ENCODE measurements at regions not wholly inside any gene's neighbourhood (a gene's known extent, or its start where the extent isn't known, plus 50 kb on each side); places are given as distances from the start of the nearest gene placed in this dataset.

- no peak for DNase-seq (ENCODE audit: low read depth)
Observed at GRCh38 chr11:79762279-79762921, 321.6 kb upstream of the TENM4 start.

GRCh38 chr11:79758325-79758724 lies 317.5 kb upstream of the TENM4 start:
- no peak for DNase-seq (ENCODE audit: low read depth)

GRCh38 chr11:79747406-79747805 lies 306.6 kb upstream of the TENM4 start:
- DNase-seq (ENCODE audit: low read depth) = no peak

- no peak for DNase-seq (ENCODE audit: low read depth)
Observed at GRCh38 chr11:79744941-79745340, 304.1 kb upstream of the TENM4 start.

- no peak for DNase-seq (ENCODE audit: low read depth)
Observed at GRCh38 chr11:79742176-79742575, 301.3 kb upstream of the TENM4 start.

GRCh38 chr11:79739591-79739990 lies 298.8 kb upstream of the TENM4 start:
- no peak for DNase-seq (ENCODE audit: low read depth)

- no peak for DNase-seq (ENCODE audit: low read depth)
Observed at GRCh38 chr11:79727221-79727620, 286.4 kb upstream of the TENM4 start.

GRCh38 chr11:79720115-79720514 lies 279.3 kb upstream of the TENM4 start:
- DNase-seq (ENCODE audit: low read depth) = no peak

- DNase-seq (ENCODE audit: low read depth) = no peak
Observed at GRCh38 chr11:79708319-79708932, 267.6 kb upstream of the TENM4 start.

GRCh38 chr11:79705648-79706047 lies 264.8 kb upstream of the TENM4 start:
- DNase-seq (ENCODE audit: low read depth) = no peak

GRCh38 chr11:79702303-79702702 lies 261.5 kb upstream of the TENM4 start:
- DNase-seq (ENCODE audit: low read depth) = no peak

GRCh38 chr11:79699246-79699645 lies 258.4 kb upstream of the TENM4 start:
- no peak for DNase-seq (ENCODE audit: low read depth)

GRCh38 chr11:79697905-79698304 lies 257.1 kb upstream of the TENM4 start:
- no peak for DNase-seq (ENCODE audit: low read depth)

- no peak for DNase-seq (ENCODE audit: low read depth)
Observed at GRCh38 chr11:79694368-79694767, 253.5 kb upstream of the TENM4 start.

- no peak for DNase-seq (ENCODE audit: low read depth)
Observed at GRCh38 chr11:79691445-79691844, 250.6 kb upstream of the TENM4 start.

- DNase-seq (ENCODE audit: low read depth) = no peak
Observed at GRCh38 chr11:79686703-79687419, 246.0 kb upstream of the TENM4 start.

- DNase-seq (ENCODE audit: low read depth) = no peak
Observed at GRCh38 chr11:79683930-79684329, 243.1 kb upstream of the TENM4 start.

GRCh38 chr11:79678780-79679452 lies 238.1 kb upstream of the TENM4 start:
- no peak for DNase-seq (ENCODE audit: low read depth)

- no peak for DNase-seq (ENCODE audit: low read depth)
Observed at GRCh38 chr11:79676396-79676795, 235.6 kb upstream of the TENM4 start.

GRCh38 chr11:79675081-79675480 lies 234.3 kb upstream of the TENM4 start:
- no peak for DNase-seq (ENCODE audit: low read depth)

GRCh38 chr11:79672786-79673185 lies 232.0 kb upstream of the TENM4 start:
- DNase-seq (ENCODE audit: low read depth) = no peak

- DNase-seq (ENCODE audit: low read depth) = no peak
Observed at GRCh38 chr11:79671401-79671800, 230.6 kb upstream of the TENM4 start.

- no peak for DNase-seq (ENCODE audit: low read depth)
Observed at GRCh38 chr11:79670882-79671281, 230.1 kb upstream of the TENM4 start.
